SK-N-SH treated with all-trans-retinoic acid at 6 μM for 48 hours (cell line): ENCODE measurements at regions not wholly inside any gene's neighbourhood (a gene's known extent, or its start where the extent isn't known, plus 50 kb on each side); places are given as distances from the start of the nearest gene placed in this dataset.

Experiments
- ATAC-seq: fragments of 200-7000 bp; cut with Tn5 transposase; 3 replicates; pipeline ENCODE4 v1.9.1; 2020; ENCODE audit warnings: mild to moderate bottlenecking, moderate library complexity
- ARNTL ChIP-seq: fragments of 450-650 bp; formaldehyde crosslinking; IDR thresholded peaks from 2 replicates; pipeline ENCODE4 v1.5.0; 2020; ENCODE audit warnings: low read depth, mild to moderate bottlenecking, moderate library complexity, borderline replicate concordance
- BACH2 ChIP-seq: fragments of 250-450 bp; sonication (Bioruptor Pico); IDR thresholded peaks from 2 replicates; pipeline ENCODE4 v1.9.0; 2021; ENCODE audit warnings: mild to moderate bottlenecking, borderline replicate concordance
- CSDC2 ChIP-seq: fragments of 250-450 bp; sonication (Bioruptor Pico); IDR thresholded peaks from 2 replicates; pipeline ENCODE4 v1.5.0; 2020; ENCODE audit warnings: mild to moderate bottlenecking, moderate library complexity
- ESRRG ChIP-seq: fragments of 250-450 bp; sonication (Bioruptor Pico); IDR thresholded peaks from 2 replicates; pipeline ENCODE4 v1.6.1; 2021; ENCODE audit warnings: mild to moderate bottlenecking
- ISL1 ChIP-seq: fragments of 250-450 bp; sonication (Bioruptor Pico); IDR thresholded peaks from 2 replicates; pipeline ENCODE4 v2.1.2; 2022; ENCODE audit warnings: mild to moderate bottlenecking, moderate library complexity
- OSR1 ChIP-seq: fragments of 250-450 bp; sonication (Bioruptor Pico); IDR thresholded peaks from 2 replicates; pipeline ENCODE4 v1.8.0; 2022; ENCODE audit warnings: moderate library complexity, mild to moderate bottlenecking, inconsistent platforms
- PATZ1 ChIP-seq: fragments of 250-450 bp; sonication (Bioruptor Pico); IDR thresholded peaks from 2 replicates; pipeline ENCODE4 v1.8.0; 2020; ENCODE audit warnings: mild to moderate bottlenecking, moderate library complexity, borderline replicate concordance
- PPARA ChIP-seq: fragments of 250-450 bp; sonication (Bioruptor Pico); IDR thresholded peaks from 2 replicates; pipeline ENCODE4 v1.5.0; 2020; ENCODE audit warnings: mild to moderate bottlenecking, borderline replicate concordance
- RARB ChIP-seq: fragments of 250-450 bp; sonication (Bioruptor Pico); IDR thresholded peaks from 2 replicates; pipeline ENCODE4 v1.8.0; 2021; ENCODE audit warnings: mild to moderate bottlenecking, moderate library complexity
- SNAI2 ChIP-seq: fragments of 250-450 bp; sonication (Bioruptor Pico); IDR thresholded peaks from 2 replicates; pipeline ENCODE4 v1.5.0; 2020; ENCODE audit warnings: mild to moderate bottlenecking, moderate library complexity
- TCF4 ChIP-seq: fragments of 250-450 bp; sonication (Bioruptor Pico); IDR thresholded peaks from 2 replicates; pipeline ENCODE4 v1.8.0; 2021; ENCODE audit warnings: mild to moderate bottlenecking, moderate library complexity, borderline replicate concordance
- TOX ChIP-seq: fragments of 250-450 bp; sonication (Bioruptor Pico); IDR thresholded peaks from 2 replicates; pipeline ENCODE4 v1.8.0; 2021; ENCODE audit warnings: mild to moderate bottlenecking, moderate library complexity, borderline replicate concordance
- TSHZ2 ChIP-seq: fragments of 250-450 bp; sonication (Bioruptor Pico); IDR thresholded peaks from 2 replicates; pipeline ENCODE4 v1.5.0; 2020; ENCODE audit warnings: mild to moderate bottlenecking, moderate library complexity
- ZC3H10 ChIP-seq: fragments of 250-450 bp; sonication (Bioruptor Pico); IDR thresholded peaks from 2 replicates; pipeline ENCODE4 v1.5.1; 2021; ENCODE audit warnings: mild to moderate bottlenecking, moderate library complexity
- ZFP3 ChIP-seq: fragments of 250-450 bp; sonication (Bioruptor Pico); IDR thresholded peaks from 2 replicates; pipeline ENCODE4 v1.5.0; 2020; ENCODE audit warnings: mild to moderate bottlenecking, moderate library complexity
- ZFP30 ChIP-seq: fragments of 450-650 bp; formaldehyde crosslinking; IDR thresholded peaks from 2 replicates; pipeline ENCODE4 v1.5.0; 2022; ENCODE audit warnings: mild to moderate bottlenecking, moderate library complexity
- ZNF565 ChIP-seq: fragments of 450-650 bp; formaldehyde crosslinking; conservative IDR thresholded peaks from 2 replicates; pipeline ENCODE4 v1.5.0; 2020; ENCODE audit warnings: low read depth, mild to moderate bottlenecking, moderate library complexity
- ZNF70 ChIP-seq: fragments of 450-650 bp; formaldehyde crosslinking; IDR thresholded peaks from 2 replicates; pipeline ENCODE4 v1.5.0; 2020; ENCODE audit warnings: mild to moderate bottlenecking, moderate library complexity
- ZNF8 ChIP-seq: fragments of 450-650 bp; formaldehyde crosslinking; IDR thresholded peaks from 2 replicates; pipeline ENCODE4 v1.5.0; 2020; ENCODE audit warnings: mild to moderate bottlenecking, moderate library complexity
- TF ChIP-seq, protein P1 (sequence below): fragments of 250-450 bp; sonication (Bioruptor Pico); IDR thresholded peaks from 2 replicates; pipeline ENCODE4 v1.8.0; 2021; ENCODE audit warnings: low read depth, mild to moderate bottlenecking, moderate library complexity, borderline replicate concordance
- TF ChIP-seq, protein P2 (sequence below): fragments of 250-450 bp; sonication (Bioruptor Pico); IDR thresholded peaks from 2 replicates; pipeline ENCODE4 v1.5.1; 2020; ENCODE audit warnings: low read depth, mild to moderate bottlenecking, moderate library complexity

DNA sequence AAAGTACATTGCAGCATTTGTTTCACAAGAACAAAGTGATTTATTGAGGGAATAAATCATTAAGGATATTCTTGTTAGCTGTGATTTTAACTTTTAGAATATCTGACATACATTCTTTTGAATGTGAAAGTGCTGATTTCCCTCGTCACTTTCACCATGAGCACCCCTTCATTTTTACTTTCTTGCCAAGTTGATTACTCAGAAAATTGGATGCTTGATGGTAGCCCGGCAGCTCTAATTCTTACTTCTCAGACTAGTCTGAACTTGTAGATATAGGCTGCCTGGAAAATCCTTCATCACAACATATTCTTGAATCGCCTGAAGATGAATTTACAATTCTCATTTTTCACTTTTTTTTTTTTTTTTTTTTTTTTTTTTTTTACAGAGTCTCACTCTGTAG, 147.1 kb upstream of the SMLR1 start:
- TF ChIP-seq ESRRG (CRISPR knock-in tag) (no peak), CSDC2 (no peak), TCF4 (CRISPR knock-in tag) (no peak), ISL1 (CRISPR knock-in tag) (no peak), ZNF70 (CRISPR knock-in tag) (no peak), TSHZ2 (CRISPR knock-in tag) (no peak), TOX (CRISPR knock-in tag) (no peak), PATZ1 (CRISPR knock-in tag) (no peak), ARNTL (CRISPR knock-in tag) (no peak), SNAI2 (CRISPR knock-in tag) (no peak), BACH2 (CRISPR knock-in tag) (no peak), OSR1 (CRISPR knock-in tag) (no peak), PPARA (no peak), ZC3H10 (CRISPR knock-in tag) (no peak), ZNF8 (CRISPR knock-in tag) (no peak), RARB (CRISPR knock-in tag) (no peak)
- TF ChIP-seq, protein P1, sequence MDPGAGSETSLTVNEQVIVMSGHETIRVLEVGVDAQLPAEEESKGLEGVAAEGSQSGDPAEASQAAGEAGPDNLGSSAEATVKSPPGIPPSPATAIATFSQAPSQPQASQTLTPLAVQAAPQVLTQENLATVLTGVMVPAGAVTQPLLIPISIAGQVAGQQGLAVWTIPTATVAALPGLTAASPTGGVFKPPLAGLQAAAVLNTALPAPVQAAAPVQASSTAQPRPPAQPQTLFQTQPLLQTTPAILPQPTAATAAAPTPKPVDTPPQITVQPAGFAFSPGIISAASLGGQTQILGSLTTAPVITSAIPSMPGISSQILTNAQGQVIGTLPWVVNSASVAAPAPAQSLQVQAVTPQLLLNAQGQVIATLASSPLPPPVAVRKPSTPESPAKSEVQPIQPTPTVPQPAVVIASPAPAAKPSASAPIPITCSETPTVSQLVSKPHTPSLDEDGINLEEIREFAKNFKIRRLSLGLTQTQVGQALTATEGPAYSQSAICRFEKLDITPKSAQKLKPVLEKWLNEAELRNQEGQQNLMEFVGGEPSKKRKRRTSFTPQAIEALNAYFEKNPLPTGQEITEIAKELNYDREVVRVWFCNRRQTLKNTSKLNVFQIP (CRISPR knock-in tag), result no peak
- TF ChIP-seq, protein P2, sequence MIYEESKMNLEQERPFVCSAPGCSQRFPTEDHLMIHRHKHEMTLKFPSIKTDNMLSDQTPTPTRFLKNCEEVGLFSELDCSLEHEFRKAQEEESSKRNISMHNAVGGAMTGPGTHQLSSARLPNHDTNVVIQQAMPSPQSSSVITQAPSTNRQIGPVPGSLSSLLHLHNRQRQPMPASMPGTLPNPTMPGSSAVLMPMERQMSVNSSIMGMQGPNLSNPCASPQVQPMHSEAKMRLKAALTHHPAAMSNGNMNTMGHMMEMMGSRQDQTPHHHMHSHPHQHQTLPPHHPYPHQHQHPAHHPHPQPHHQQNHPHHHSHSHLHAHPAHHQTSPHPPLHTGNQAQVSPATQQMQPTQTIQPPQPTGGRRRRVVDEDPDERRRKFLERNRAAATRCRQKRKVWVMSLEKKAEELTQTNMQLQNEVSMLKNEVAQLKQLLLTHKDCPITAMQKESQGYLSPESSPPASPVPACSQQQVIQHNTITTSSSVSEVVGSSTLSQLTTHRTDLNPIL (CRISPR knock-in tag), result no peak
- TF ChIP-seq, all 23 proteins: peak for 0
- ATAC-seq, result no peak

DNA sequence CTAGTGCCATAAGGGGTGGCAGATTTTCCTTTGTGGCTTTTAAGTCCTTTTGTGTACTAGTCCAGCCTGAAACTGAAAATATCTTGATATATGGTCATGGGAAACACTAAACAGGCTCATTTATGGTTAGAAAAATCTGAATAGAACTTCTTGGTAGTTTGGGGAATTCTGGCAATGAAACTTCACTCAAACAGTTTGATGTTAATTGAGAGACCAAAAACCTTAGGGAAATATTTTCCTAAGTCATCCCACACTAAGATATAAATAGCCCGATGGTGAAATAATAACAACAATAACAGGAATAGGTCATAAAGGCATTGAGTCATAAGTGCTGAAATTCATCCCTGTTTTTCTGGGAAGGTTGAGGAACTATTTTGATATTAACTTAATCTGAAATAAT, 146.2 kb upstream of the SMLR1 start:
- peak; percentile 69 for ATAC-seq
- TF ChIP-seq TOX (CRISPR knock-in tag) (0 out of 2 replicates have a peak, but pooled peaks have one; percentile 13), ZC3H10 (CRISPR knock-in tag) (0 out of 2 replicates have a peak, but pooled peaks have one; percentile 27)
- TF ChIP-seq, protein P2 (CRISPR knock-in tag), result no peak

DNA sequence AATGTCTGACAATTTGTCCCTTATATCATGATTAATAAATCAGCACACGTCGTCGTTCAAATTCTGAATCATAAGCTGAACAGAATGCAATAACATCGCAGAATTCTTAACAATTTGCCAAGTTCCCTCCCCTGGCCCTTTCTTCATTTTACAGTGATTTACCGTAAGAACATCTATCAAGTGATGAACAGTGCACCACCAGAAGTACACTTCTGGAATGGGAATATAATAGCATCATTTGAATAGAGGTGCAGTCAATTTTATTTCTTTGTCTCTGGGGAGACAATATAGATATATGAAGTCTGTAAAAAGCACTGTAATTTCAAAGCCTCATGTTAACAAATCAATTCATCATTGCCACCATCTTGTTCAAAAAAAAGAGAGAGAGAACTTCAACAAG, 145.1 kb upstream of the SMLR1 start:
- TF ChIP-seq ZFP3 (CRISPR knock-in tag), result no peak
- TF ChIP-seq ISL1 (CRISPR knock-in tag), result no peak
- TF ChIP-seq ZNF565, result no peak
- no peak for TF ChIP-seq PPARA
- TF ChIP-seq PATZ1 (CRISPR knock-in tag), result no peak
- TF ChIP-seq ZFP30, result no peak
- TF ChIP-seq OSR1 (CRISPR knock-in tag), result no peak
- TF ChIP-seq ZNF70 (CRISPR knock-in tag), result no peak
- no peak for TF ChIP-seq ZC3H10 (CRISPR knock-in tag)
- TF ChIP-seq BACH2 (CRISPR knock-in tag), result no peak
- TF ChIP-seq CSDC2, result no peak
- no peak for TF ChIP-seq TCF4 (CRISPR knock-in tag)
- TF ChIP-seq ESRRG (CRISPR knock-in tag), result no peak
- TF ChIP-seq ZNF8 (CRISPR knock-in tag), result no peak
- no peak for TF ChIP-seq ARNTL (CRISPR knock-in tag)
- TF ChIP-seq SNAI2 (CRISPR knock-in tag), result no peak
- TF ChIP-seq, protein P1 (CRISPR knock-in tag), result no peak
- no peak for ATAC-seq
